HG03442 (cell line): ENCODE measurements at regions not wholly inside any gene's neighbourhood (a gene's known extent, or its start where the extent isn't known, plus 50 kb on each side); places are given as distances from the start of the nearest gene placed in this dataset.

Experiments used
- ATAC-seq: cut with Tn5 transposase; IDR thresholded peaks from one replicate; pipeline ENCODE4 v1.9.1; 2021; ENCODE audit warnings: mild to moderate bottlenecking, moderate library complexity; ENCODE audit not compliant: unreplicated experiment

DNA sequence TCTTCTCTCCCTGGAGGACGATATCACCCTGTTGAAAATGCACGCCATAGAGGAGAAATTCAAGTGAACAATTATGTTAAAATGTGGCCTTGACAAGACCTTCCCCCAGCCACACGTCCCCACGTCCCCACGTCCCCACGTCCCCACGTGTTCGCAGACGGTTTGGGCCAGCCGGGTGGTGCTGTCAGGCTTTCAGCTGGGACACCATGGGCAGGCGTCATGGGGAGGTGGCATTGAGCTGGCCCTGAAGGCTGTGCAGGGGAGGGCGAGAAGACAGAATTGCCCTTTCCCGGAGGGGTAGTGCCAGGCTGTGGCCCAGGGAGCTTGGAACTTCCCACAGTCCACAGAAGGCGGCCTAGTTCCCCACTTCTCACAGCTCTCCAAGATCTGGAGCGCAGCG, 240.7 kb upstream of the RAB6C start:
- no peak for ATAC-seq

DNA sequence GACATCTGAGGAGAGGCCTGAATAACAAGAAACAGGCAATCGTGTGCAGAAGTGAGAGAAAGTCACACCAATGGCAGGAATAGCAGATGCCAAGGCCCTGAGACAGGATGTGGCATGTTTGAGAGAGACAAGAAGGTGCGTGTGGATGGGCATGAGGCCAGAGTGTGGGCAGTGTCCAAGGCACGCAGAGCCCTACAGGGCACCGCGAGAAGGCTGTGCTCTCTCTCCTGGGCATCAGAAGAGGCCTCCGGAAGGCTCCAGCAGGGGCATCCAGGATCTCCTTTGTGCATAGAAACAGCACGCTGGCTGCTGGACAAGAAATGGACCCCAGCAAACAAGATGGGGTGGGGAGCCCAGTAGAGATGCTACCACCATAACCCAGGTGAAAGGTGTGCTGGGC, 239.0 kb upstream of the RAB6C start:
- ATAC-seq, result no peak

DNA sequence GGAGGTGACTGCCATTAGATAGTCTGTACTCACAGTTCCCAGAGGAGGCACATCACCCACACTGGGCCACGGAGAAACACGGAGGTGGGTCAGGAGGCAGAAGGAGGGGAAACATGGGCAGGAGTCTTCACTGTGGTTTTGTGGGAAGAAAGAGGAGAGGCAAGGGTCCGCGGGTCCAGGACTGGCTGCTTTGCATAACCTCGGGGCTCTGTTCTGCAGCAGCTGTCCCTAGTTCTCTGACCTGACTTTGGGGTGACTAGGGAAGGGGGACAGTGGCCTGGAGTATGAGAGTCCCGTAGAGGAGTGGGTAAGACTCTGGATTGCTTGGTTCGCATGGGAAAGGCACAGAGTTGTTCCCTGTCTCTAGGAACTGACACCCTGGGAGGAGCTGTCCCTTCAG, 238.3 kb upstream of the RAB6C start:
- no peak for ATAC-seq

DNA sequence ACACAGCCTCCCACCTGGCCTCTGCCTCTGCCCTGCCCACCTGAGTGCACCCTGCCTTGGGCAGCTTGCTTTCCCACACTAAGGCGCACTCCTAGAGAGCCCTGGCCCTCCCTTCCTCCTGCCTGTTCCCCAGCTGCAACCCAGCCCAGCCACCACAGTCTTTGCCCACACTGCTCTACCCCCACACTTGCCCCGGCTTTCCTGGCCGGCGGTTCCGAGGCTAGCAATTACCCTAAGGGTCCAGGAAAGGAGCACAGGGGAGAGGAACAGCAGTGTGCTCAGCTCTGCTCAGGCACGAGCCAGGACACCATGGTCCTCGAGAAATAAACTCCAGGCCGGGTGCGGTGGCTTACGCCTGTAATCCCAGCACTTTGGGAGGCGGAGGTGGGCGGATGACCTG, 237.8 kb upstream of the RAB6C start:
- ATAC-seq, result no peak

DNA sequence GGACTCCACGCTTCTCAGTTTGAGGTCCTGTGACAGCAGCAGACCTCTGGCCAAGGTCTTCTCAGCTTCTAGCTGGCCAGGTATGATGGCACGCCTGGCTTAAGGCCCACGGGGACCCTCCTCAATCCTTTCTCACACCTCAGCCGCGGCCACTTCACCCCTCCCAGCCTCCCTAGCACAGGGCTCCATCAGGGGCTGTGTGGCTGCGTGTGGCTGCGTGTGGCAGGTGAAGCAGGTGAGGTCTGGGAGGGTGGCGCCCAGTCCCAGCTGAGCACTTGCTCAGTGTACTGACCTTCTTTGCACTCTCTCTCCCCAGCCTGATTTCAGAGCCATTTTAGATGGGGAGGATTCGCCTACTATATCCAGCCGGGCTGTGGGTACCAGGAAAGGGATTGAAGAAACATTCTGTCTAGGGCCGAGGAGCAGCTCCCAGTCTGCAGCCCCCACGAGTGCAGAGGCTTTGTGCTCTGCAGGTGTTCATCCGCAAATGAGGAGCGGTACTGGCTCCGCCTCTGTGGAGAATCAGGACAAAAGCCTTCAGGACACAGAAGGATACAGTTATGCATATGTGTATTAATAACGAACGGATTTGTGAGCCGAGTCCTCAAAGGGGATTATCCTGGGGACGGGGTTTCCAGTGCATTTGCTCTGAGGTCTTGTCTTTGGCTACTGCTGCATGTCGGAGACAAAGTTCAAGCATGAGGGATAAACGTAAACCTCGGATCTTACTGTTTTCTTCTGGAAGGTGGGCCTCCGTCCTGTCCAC, 236.9 kb upstream of the RAB6C start:
- no peak for ATAC-seq

DNA sequence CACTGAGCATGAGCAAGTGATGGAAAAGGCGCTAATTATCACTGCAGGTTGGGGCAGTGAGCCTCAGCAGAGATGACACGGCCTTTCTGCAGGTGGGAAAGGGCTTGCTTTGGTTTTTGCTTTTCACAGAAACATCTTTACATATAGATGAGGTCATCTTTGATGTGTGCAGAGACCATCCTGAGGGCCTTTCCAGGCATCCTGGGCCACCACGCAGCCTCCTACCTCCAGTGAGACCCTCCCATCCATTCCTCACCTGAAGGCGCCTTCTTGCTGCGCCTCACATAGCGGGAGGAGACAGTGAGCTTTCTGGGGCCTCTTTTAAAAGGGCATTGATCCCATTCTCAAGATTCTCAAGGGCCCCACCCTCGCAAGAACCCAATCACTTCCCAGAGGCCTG, 235.3 kb upstream of the RAB6C start:
- ATAC-seq, result no peak

GRCh38 chr2:129744649-129745048, 234.8 kb upstream of the RAB6C start:
- ATAC-seq, result no peak

- ATAC-seq, result no peak
Observed at GRCh38 chr2:129747500-129748125, 231.9 kb upstream of the RAB6C start.

GRCh38 chr2:129748250-129748649, 231.2 kb upstream of the RAB6C start:
- ATAC-seq, result no peak

DNA sequence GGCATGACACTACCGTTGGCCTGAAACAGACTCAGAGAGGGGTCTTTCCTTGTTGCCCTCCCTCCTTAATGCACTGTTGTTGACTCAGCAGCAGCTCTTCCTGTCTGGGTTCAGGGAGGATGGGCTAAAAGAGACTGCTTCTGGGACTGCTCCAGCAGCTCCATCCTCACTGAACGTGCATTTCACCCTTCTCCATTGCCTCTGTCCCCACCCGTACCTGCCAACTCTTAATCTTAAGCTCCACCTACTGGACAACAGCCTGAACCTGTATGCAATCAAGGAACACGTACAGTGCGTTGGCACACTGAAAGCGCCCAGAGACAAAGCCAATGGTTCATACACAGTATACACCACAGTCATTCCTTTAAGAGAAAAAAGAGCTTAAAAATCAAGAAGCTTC, 230.8 kb upstream of the RAB6C start:
- no peak for ATAC-seq

DNA sequence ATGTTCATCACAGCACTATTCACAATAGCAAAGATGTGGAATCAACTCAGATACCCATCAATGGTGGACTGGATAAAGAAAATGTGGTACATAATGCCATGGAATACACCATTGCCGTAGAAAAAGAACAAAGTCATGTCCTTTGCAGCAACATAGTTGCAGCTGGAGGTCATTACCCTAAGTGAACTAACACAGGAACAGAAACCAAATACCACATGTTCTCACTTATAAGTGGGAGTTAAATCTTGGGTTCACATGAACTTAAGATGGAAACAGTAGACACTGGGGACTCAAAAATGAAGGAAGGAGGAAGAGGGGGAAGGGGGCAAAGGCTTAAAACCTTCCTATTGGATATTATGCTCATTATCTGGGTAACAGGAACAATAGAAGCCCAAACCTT, 228.1 kb upstream of the RAB6C start:
- ATAC-seq, result no peak

DNA sequence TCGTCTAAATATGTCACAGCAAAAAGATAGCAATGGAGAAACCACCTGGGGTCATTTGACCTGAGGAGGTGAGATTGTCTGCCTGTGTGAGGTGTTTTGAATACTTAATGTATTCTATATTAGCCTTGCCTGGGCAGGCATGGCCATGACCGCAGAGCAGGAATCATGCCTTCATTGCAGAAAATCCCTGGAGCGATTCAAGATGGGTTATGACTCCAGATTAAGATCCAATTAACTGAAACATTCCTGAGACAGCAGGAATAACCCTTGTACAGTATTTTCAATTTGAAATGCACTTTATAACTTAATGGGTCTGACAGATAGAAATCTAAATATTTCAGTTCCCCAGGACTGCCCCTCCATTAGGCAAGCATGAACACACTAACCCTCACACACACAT, 227.3 kb upstream of the RAB6C start:
- ATAC-seq, result no peak

DNA sequence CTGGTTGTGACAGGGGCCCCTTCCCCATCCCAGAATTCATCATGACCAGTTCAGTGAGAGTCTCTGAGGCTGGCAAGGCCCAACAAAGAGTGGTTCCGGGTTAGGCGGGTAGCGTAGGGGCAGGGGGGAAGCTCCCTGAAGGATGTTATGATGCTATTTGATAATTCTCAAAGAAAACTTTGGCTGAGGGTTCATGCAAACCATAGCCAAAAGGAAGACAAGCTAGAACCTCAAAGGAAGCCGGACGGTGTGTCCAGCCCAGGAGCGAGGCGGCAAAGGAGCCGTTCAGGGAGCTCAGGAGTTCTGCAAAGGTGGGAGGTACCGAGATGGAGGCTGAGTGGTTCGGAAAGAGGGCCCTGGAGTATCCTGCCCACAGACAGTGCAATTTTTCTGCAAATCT, 226.8 kb upstream of the RAB6C start:
- no peak for ATAC-seq

DNA sequence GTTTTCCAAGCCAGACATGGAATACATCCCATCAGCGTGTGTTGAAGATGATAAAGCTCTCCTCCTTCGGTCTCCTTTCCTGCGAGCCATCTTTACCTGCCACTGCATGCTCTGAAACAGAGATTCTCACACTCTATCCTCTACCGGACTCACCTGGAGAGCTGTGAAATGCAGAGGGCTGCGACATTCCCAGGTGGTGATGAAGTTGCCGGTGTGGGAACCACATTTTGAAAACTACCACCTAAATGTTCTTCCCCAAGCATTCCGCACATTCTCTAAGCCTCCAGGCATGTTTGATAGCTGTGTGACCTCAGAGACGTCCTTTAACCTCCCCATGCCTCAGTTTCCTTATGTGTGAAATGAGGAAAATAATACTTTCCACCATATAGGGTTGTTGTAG, 226.2 kb upstream of the RAB6C start:
- ATAC-seq, result no peak

DNA sequence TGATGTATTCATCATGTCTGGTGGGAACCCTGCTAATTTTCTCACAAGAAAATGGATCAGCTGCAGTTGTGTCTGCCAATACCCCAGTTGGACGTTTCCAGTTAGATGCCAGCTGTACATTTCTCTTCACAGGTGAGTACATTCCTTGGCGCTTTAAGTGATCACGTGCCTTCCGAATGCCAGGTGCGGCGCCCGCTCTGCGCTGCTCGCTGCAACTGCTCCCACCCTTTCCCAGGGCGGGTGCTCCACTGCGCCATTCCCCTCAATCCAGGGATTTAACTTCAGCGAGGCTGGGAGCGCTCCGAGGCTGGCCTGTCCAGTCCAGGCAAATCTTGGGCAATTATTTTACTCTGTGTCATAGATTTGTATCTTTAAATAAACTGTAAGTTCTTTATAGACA, 225.0 kb upstream of the RAB6C start:
- ATAC-seq, result no peak

- no peak for ATAC-seq
Observed at GRCh38 chr2:129754831-129755230, 224.6 kb upstream of the RAB6C start.

DNA sequence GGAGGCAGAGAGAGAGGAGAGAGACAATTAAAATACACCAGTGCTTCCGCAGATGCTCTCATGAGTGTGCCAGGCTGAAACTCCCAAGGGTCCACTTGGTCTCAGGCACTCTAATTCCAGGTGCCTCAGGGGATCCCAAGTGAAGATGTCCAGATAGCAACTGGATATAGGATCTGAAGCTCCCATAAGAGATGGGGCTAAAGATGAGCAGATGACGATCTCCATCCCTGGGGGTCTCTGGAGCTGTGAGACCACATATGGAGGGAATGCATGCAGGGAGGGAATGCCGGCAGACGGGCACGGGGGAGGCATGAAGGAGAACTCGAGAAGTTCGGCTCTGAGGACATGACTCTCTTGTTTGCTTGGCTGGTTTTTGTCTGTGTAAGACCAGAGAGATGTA, 223.7 kb upstream of the RAB6C start:
- ATAC-seq, result no peak

DNA sequence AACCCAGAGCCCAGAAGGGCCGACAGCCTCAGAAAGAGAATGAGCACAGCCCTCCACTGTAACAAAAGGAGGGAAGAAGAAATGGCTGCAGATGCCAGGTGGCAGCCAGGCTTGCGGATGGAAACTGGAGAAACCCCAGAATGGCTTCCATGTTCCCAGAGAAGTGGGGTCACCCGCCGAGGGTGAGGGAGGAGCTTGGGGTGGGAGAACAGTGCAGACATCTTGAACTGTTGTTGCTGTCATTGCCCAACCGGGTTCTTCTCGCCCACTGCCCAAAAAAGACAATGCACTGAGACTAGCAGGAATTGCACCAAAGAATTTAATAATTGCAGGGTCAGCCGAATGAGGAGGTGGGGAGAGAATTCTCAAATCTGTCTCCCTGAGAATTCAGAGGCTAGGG, 223.2 kb upstream of the RAB6C start:
- ATAC-seq, result no peak

DNA sequence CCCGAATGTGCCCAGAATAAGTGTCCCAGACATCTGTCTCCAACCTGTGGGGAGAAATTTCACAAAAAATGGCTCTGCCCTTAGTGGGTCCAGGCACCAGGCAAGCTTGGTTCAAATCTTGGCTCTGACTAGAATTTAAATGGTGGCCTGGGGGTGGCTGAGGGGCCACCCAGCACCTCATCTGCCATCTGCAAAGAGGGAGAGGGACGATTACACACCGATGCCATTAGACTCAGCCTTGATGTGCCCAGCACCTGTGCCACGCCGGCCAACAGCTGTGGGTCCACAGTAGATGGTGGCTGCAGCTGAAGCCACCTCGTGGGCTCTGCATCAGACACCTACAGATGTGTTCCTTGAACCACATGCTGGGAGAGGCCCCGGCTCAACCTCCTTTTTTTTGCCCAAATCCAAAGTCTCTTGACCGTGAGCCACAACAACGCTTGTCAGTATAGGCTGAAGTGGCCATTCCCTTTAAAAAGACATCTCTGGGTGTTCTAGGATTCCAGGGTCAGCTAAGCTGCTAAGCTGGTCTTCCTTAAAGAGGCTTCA, 222.0 kb upstream of the RAB6C start:
- ATAC-seq, result no peak

DNA sequence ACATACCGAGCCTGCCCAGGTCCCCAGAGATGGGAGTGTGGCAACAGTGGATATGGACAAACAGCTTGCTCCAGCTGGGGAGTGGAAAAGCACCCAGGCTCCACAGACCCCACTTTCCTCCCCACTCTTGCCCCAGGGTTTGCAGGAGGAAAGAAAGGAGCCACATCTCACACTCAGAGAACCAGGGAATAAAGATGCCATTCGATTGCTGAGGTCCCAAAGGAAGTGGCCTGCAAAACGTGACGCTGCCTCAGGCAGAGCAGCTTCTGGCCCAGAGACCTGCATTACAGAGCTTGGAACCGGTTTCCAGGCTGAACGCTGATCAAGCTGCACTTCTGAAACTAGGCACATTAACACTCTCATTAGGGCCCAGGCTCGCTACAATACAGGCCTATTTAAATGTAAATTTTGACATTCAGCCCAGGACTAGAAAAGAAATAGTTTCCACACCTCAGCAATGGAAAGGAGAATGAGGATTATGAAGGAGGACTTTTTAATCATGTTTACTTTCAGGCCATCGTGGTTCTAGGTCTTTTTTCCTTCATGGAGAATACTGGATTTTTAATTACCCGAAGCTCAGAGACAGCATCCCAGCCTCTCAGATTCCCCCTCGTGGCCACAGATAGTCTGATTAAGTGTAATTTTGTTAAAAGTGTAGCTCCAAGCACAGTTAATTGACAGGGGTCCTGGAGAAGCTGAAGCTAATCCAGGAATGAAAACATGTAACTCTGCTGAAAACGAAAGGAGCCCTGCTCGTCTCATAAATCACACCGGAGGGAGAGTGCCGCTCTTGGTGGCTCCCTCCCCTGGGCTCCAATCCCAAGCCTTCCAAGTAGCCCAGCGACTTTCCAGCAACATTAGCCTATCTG, 221.3 kb upstream of the RAB6C start:
- no peak for ATAC-seq

DNA sequence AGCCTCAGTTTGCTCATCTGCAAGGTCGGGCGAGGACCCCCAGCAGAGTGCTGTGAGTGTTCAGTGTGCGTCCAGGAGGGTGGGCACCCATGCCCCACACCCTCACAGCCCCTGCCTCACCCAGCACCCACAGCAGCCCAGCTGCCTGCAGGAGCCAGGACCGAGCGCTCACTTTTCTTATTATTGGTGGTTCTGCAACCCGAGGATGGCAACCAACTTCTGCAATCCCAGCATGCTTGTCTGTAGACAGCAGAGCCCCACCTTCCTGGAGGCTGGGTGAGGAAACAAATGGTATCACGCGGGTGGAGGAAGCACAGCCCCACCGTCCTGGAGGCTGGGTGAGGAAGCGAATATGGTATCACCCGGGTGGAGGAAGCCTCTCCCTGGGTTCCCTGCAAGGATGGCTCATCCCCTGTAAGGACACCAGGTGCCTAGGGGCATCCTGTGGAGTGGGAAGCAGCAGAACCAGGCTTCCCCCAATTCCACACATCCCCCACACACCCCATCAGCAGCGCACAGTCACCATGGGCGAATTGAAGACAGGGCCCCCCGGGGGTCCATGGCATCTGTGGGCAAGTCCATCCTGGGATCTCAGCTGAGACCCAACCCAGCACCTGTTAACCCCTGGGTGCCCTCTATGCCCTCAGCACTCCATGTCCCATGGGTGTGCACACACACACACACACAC, 220.5 kb upstream of the RAB6C start:
- ATAC-seq, result no peak
